SH-SY5Y (cell line): ENCODE measurements at regions not wholly inside any gene's neighbourhood (a gene's known extent, or its start where the extent isn't known, plus 50 kb on each side); places are given as distances from the start of the nearest gene placed in this dataset.

Source experiments
- GATA2 ChIP-seq: IDR thresholded peaks from 2 replicates; pipeline ENCODE4 v1.6.1; 2011; ENCODE audit warnings: mild to moderate bottlenecking, low read depth, low read length
- GATA3 ChIP-seq: IDR thresholded peaks from 2 replicates; pipeline ENCODE4 v1.6.1; 2011; ENCODE audit warnings: low read depth, mild to moderate bottlenecking, low read length, moderate library complexity

DNA sequence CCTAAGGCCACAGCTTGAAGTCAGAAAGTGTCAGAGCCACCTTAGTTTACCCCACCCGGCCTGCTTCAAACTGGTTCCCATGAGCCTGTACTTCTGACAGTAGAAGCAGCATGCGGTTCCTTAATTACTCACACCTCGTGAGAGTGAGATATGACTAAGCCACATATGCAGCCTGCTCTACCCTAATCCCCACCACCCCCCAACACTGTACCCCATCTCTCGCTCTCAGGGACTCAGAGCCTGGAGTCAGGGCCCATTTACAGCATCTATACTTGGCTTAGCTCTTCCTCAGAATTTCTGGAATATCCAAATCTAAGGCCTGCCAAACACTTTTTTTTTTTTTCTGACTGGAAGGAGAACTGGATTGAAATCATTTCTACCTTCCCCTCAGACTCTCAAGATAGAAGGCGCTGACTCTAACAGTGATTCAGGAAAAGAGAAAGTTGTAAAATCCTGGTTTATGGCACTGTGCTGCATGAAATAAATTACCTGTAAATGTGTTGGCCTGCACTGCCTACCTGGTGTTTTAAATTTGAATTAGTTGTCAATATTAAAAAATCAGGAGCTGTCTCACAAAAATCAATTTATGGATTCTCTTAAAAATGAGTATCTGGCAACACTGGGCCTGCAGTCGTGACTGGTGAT, 360.0 kb downstream of the RND3 start:
- TF ChIP-seq GATA2 = no peak
- TF ChIP-seq GATA3 = no peak
